ENCODE measurements at regions not wholly inside any gene's neighbourhood (a gene's known extent, or its start where the extent isn't known, plus 50 kb on each side); places are given as distances from the start of the nearest gene placed in this dataset.

- no peaks in the 10 kb centered on the region for H3K9me3 Mint-ChIP-seq
- no peaks in the 10 kb centered on the region for H3K36me3 Mint-ChIP-seq
- no peak for DNase-seq (ENCODE audit: low spot score in 2 of 2, unreplicated experiment in 2 of 2)
- H3K4me3 Mint-ChIP-seq, result no peak overlapping the region
- TF ChIP-seq CTCF (IDR thresholded peaks at IDR 0.05; ENCODE audit: unreplicated experiment), result no peak
- H3K27ac Mint-ChIP-seq, result no peak overlapping the region
- H3K27me3 Mint-ChIP-seq (ENCODE audit: low read depth), result no peaks in the 10 kb centered on the region
- peaks cover 2% of the 10 kb centered on the region for H3K4me1 Mint-ChIP-seq
Measured at GRCh38 chr4:60812811-60813210, 387.3 kb upstream of the ADGRL3 start.

GRCh38 chr4:60814549-60814948 is 385.6 kb upstream of the ADGRL3 start:
- Mint-ChIP-seq H3K9me3 (no peaks in the 10 kb centered on the region), H3K27me3 (ENCODE audit: low read depth) (no peaks in the 10 kb centered on the region), H3K36me3 (no peaks in the 10 kb centered on the region), H3K4me3 (no peak overlapping the region), H3K4me1 (no peaks in the 10 kb centered on the region), H3K27ac (no peak overlapping the region)
- TF ChIP-seq CTCF (IDR thresholded peaks at IDR 0.05; ENCODE audit: unreplicated experiment), result no peak
- no peak for DNase-seq (ENCODE audit: low spot score in 2 of 2, unreplicated experiment in 2 of 2)

GRCh38 chr4:60817609-60818008 is 382.5 kb upstream of the ADGRL3 start:
- no peak overlapping the region for H3K27ac Mint-ChIP-seq
- no peak for TF ChIP-seq CTCF (IDR thresholded peaks at IDR 0.05; ENCODE audit: unreplicated experiment)
- H3K9me3 Mint-ChIP-seq, result no peaks in the 10 kb centered on the region
- no peak overlapping the region for H3K4me3 Mint-ChIP-seq
- H3K4me1 Mint-ChIP-seq, result peaks cover 8% of the 10 kb centered on the region
- H3K36me3 Mint-ChIP-seq, result no peaks in the 10 kb centered on the region
- H3K27me3 Mint-ChIP-seq (ENCODE audit: low read depth), result no peaks in the 10 kb centered on the region
- no peak for DNase-seq (ENCODE audit: low spot score in 2 of 2, unreplicated experiment in 2 of 2)

DNA sequence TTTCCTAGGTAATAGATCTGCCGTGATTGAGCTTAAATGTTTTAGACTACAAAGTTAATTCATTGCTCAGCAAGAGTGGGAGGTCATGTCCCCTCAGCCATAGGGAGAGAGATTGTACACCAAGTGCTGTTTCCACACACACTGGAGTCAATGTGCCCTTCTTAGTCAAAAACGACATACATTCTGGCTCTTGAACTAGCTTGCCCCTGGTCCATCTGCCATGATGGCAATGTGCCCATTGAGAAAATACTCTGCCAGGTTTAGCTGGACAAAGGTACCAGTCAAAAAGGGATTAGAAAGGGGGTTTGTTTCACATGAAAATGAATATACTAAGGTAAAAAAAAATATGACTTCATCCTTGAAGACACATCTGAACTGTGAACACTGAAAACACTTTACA is 377.1 kb upstream of the ADGRL3 start:
- Mint-ChIP-seq H3K4me1 (peaks cover 9% of the 10 kb centered on the region), H3K4me3 (no peak overlapping the region), H3K9me3 (peaks cover 12% of the 10 kb centered on the region), H3K27me3 (ENCODE audit: low read depth) (no peaks in the 10 kb centered on the region), H3K36me3 (peaks cover 2% of the 10 kb centered on the region), H3K27ac (no peak overlapping the region)
- no peak for DNase-seq (ENCODE audit: low spot score in 2 of 2, unreplicated experiment in 2 of 2)
- no peak for TF ChIP-seq CTCF (IDR thresholded peaks at IDR 0.05; ENCODE audit: unreplicated experiment)

GRCh38 chr4:60840020-60840419 is 360.1 kb upstream of the ADGRL3 start:
- peaks cover 12% of the 10 kb centered on the region for H3K9me3 Mint-ChIP-seq
- H3K4me1 Mint-ChIP-seq, result peaks cover 8% of the 10 kb centered on the region
- DNase-seq (ENCODE audit: low spot score in 2 of 2, unreplicated experiment in 2 of 2), result no peak
- no peaks in the 10 kb centered on the region for H3K27me3 Mint-ChIP-seq (ENCODE audit: low read depth)
- H3K27ac Mint-ChIP-seq, result no peak overlapping the region
- no peak for TF ChIP-seq CTCF (IDR thresholded peaks at IDR 0.05; ENCODE audit: unreplicated experiment)
- no peak overlapping the region for H3K4me3 Mint-ChIP-seq
- peaks cover 5% of the 10 kb centered on the region for H3K36me3 Mint-ChIP-seq

DNA sequence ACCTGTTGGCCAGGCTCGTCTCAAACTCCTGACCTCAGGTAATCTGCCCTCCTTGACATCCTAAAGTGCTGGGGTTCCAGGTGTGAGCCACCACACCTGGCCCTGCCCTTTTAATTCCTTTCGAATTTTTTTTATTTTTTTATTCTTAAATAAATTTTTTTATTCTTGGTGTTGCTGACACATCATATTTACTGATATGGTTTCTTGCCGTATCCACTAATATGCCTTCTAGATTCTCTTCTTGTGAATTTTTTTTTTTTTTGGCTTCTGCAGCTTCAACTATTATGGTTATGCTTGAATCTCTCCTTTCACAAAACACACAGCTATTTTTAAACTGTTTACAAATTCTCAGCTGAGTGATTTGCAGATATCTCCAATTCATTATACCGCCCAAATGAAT is 353.4 kb upstream of the ADGRL3 start:
- Mint-ChIP-seq H3K4me1 (peaks cover 4% of the 10 kb centered on the region), H3K9me3 (peaks cover 1% of the 10 kb centered on the region), H3K27me3 (ENCODE audit: low read depth) (no peaks in the 10 kb centered on the region), H3K36me3 (no peaks in the 10 kb centered on the region), H3K4me3 (no peak overlapping the region), H3K27ac (no peak overlapping the region)
- TF ChIP-seq CTCF (IDR thresholded peaks at IDR 0.05; ENCODE audit: unreplicated experiment), result no peak
- no peak for DNase-seq (ENCODE audit: low spot score in 2 of 2, unreplicated experiment in 2 of 2)

Data from mesothelial cell of epicardium (in vitro differentiated cells).